Hepatocyte (in vitro differentiated cells): ENCODE measurements at regions not wholly inside any gene's neighbourhood (a gene's known extent, or its start where the extent isn't known, plus 50 kb on each side); places are given as distances from the start of the nearest gene placed in this dataset.

Experiments
- EZH2phosphoT487 ChIP-seq: fragments of 200-600 bp; sonication (generic); IDR thresholded peaks from one replicate; pipeline ENCODE4 v1.6.1; 2018; ENCODE audit warnings: antibody characterized with exemption, mild to moderate bottlenecking, low read depth, moderate library complexity; ENCODE audit not compliant: unreplicated experiment, severe bottlenecking
- TF ChIP-seq, protein P1 (sequence below): fragments of 200-600 bp; sonication (generic); IDR thresholded peaks from 2 replicates; pipeline ENCODE4 v1.5.1; 2016; ENCODE audit warnings: antibody characterized with exemption, mild to moderate bottlenecking; ENCODE audit not compliant: poor library complexity

DNA sequence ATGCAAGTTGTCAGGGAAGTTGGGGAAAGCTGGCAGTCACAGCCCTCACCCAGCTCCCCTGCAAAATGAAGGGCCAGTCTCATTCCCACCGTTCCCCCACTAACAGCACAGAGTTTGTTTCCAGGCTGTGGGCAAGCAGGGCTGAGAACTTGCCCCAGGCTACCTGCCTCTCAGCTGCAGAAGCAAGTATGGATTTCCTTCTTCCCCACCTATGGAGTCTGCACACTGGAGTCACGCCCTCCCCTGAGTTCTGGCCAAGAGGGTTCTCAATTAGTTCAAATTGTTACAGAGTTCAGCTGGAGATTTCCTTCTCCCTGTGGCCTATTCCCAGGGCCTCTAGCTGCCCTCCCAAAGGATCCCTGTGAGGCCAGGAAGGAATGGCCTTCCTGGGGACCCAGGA is 90.1 kb upstream of the ATP11B start:
- no peak for TF ChIP-seq EZH2phosphoT487
- TF ChIP-seq, protein P1, sequence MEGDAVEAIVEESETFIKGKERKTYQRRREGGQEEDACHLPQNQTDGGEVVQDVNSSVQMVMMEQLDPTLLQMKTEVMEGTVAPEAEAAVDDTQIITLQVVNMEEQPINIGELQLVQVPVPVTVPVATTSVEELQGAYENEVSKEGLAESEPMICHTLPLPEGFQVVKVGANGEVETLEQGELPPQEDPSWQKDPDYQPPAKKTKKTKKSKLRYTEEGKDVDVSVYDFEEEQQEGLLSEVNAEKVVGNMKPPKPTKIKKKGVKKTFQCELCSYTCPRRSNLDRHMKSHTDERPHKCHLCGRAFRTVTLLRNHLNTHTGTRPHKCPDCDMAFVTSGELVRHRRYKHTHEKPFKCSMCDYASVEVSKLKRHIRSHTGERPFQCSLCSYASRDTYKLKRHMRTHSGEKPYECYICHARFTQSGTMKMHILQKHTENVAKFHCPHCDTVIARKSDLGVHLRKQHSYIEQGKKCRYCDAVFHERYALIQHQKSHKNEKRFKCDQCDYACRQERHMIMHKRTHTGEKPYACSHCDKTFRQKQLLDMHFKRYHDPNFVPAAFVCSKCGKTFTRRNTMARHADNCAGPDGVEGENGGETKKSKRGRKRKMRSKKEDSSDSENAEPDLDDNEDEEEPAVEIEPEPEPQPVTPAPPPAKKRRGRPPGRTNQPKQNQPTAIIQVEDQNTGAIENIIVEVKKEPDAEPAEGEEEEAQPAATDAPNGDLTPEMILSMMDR = no peak
